Activated CD8-positive, alpha-beta T cell treated with anti-CD3 and anti-CD28 coated beads, Interleukin-2, amount 10 ng/mL, durations not matched to agents 7 days and 5 days (primary cell): ENCODE measurements at regions not wholly inside any gene's neighbourhood (a gene's known extent, or its start where the extent isn't known, plus 50 kb on each side); places are given as distances from the start of the nearest gene placed in this dataset.

ENCODE experiments used
- ATAC-seq: fragments of 150-1000 bp; cut with Tn5 transposase; one replicate; pipeline ENCODE4 v1.10.0; 2021; ENCODE audit warnings: moderate library complexity
- CTCF ChIA-PET: fragments of 350-600 bp; sonication (Branson Sonifier 250); formaldehyde crosslinking; loops from one replicate; lab custom pipeline; 2021; ENCODE audit warnings: antibody characterized with exemption; lab: Charles Lee
- POLR2A ChIA-PET: fragments of 350-600 bp; sonication (Branson Sonifier 250); formaldehyde crosslinking; loops from one replicate; lab custom pipeline; 2021; ENCODE audit warnings: antibody characterized with exemption; lab: Charles Lee
- DNase-seq: peaks from one replicate; pipeline ENCODE4 v3.0.0-alpha.2; 2020
- H3K27ac Mint-ChIP-seq: one replicate; pipeline ENCODE4 v1.8.0; 2021; ENCODE audit warnings: mild to moderate bottlenecking, mixed read lengths
- H3K27me3 Mint-ChIP-seq: one replicate; pipeline ENCODE4 v1.8.0; 2021; ENCODE audit warnings: low read depth, mixed read lengths
- H3K36me3 Mint-ChIP-seq: one replicate; pipeline ENCODE4 v1.8.0; 2021; ENCODE audit warnings: low read depth, mixed read lengths
- H3K4me1 Mint-ChIP-seq: one replicate; pipeline ENCODE4 v1.8.0; 2021; ENCODE audit warnings: low read depth, mixed read lengths
- H3K4me3 Mint-ChIP-seq: one replicate; pipeline ENCODE4 v1.8.0; 2021; ENCODE audit warnings: mild to moderate bottlenecking, mixed read lengths
- H3K9me3 Mint-ChIP-seq: one replicate; pipeline ENCODE4 v1.8.0; 2022; ENCODE audit warnings: mixed read lengths; ENCODE audit not compliant: insufficient read depth

- H3K4me3 Mint-ChIP-seq = no peak overlapping the region
These were observed 988.2 kb upstream of the CHAC2 start for GRCh38 chr2:52779446-52779845.

DNA sequence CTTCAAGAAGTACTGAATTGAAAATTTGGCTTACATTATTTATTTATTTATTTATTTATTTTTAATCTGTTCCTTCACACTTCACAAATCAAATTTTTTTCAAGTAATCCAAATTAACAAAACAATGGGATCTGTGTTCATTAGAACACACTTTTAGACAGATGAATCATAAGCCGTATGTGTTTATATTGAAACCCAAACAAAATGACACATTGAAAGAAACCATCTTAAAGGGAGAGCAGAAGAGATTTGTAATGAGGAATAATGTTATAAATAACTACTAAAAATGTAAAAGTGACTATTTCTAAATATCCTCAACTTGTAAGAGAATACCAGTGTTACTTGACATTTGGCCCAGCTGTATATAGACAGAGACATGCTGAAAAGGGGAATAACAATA lies 991.0 kb upstream of the CHAC2 start:
- H3K4me3 Mint-ChIP-seq = no peak overlapping the region
- no peak overlapping the region for H3K27ac Mint-ChIP-seq
- ATAC-seq (no peak), DNase-seq (no peak)
- H3K4me1 Mint-ChIP-seq = no peaks in the 10 kb centered on the region
- no peaks in the 10 kb centered on the region for H3K9me3 Mint-ChIP-seq
- CTCF ChIA-PET = no interaction called here
- POLR2A ChIA-PET = no interaction called here
- no peaks in the 10 kb centered on the region for H3K27me3 Mint-ChIP-seq
- no peaks in the 10 kb centered on the region for H3K36me3 Mint-ChIP-seq

More at GRCh38 chr2:52779446-52779845, 988.2 kb upstream of the CHAC2 start:
- Mint-ChIP-seq H3K27ac (no peak overlapping the region), H3K9me3 (no peaks in the 10 kb centered on the region), H3K4me1 (no peaks in the 10 kb centered on the region), H3K27me3 (no peaks in the 10 kb centered on the region), H3K36me3 (no peaks in the 10 kb centered on the region)
- DNase-seq = no peak
- ChIA-PET CTCF (no interaction called here), POLR2A (no interaction called here)
- no peak for ATAC-seq

DNA sequence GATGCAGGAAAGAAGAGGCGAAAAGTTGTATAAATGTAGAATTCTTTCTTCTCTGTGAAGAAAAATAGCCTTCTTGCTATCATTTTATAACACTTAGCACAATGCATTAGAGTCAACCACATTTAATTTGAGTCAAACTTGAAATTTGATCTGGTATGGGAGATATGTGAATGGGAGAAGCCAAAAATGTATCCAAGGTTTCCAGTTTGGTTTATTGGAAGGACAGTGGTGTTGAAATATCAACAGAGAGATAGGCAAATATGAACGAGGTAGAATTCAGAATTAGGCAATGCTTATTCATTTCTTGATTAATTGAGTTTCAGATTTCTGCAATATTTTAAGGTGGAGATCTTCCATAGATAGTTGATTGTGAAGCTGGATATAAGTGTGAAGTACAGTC lies 991.9 kb upstream of the CHAC2 start:
- POLR2A ChIA-PET = no interaction called here
- Mint-ChIP-seq H3K27ac (no peak overlapping the region), H3K4me3 (no peak overlapping the region), H3K4me1 (no peaks in the 10 kb centered on the region), H3K36me3 (no peaks in the 10 kb centered on the region), H3K27me3 (no peaks in the 10 kb centered on the region), H3K9me3 (peaks cover 2% of the 10 kb centered on the region)
- DNase-seq (no peak), ATAC-seq (no peak)
- CTCF ChIA-PET = no interaction called here

DNA sequence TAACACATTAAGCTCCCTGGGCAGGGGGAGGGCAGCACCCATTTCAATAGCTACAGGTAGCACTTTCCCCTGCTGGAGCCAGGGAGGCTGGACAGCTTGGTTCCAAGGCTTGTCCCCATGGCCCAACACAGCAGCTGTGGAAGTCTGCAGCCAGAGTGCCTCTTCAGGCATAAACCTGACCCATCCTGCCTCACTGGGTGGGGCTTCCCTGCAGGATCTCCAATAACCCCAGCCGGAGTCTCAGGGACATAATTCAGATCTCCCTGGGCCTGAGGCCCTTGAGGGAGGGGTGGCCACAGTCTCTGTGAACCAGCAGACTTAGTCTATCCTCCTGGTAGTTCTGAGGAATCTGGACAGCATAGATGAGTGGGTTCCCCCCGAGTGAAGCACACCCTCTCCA lies 1001.9 kb upstream of the CHAC2 start:
- no peaks in the 10 kb centered on the region for H3K27me3 Mint-ChIP-seq
- peaks cover 12% of the 10 kb centered on the region for H3K9me3 Mint-ChIP-seq
- no peak overlapping the region for H3K27ac Mint-ChIP-seq
- POLR2A ChIA-PET = no interaction called here
- no peak for DNase-seq
- no peaks in the 10 kb centered on the region for H3K4me1 Mint-ChIP-seq
- CTCF ChIA-PET = no interaction called here
- H3K4me3 Mint-ChIP-seq = no peak overlapping the region
- H3K36me3 Mint-ChIP-seq = no peaks in the 10 kb centered on the region
- no peak for ATAC-seq

GRCh38 chr2:52749764-52750163 lies 1017.8 kb upstream of the CHAC2 start:
- Mint-ChIP-seq H3K36me3 (no peaks in the 10 kb centered on the region), H3K9me3 (peaks cover 7% of the 10 kb centered on the region), H3K4me3 (no peak overlapping the region), H3K27me3 (no peaks in the 10 kb centered on the region), H3K4me1 (no peaks in the 10 kb centered on the region), H3K27ac (no peak overlapping the region)
- DNase-seq (no peak), ATAC-seq (no peak)
- ChIA-PET POLR2A (no interaction called here), CTCF (no interaction called here)

- ATAC-seq = no peak
- CTCF ChIA-PET = no interaction called here
- Mint-ChIP-seq H3K9me3 (peaks cover 7% of the 10 kb centered on the region), H3K4me1 (no peaks in the 10 kb centered on the region), H3K27ac (no peak overlapping the region), H3K36me3 (no peaks in the 10 kb centered on the region), H3K4me3 (no peak overlapping the region), H3K27me3 (no peaks in the 10 kb centered on the region)
- DNase-seq = no peak
- POLR2A ChIA-PET = no interaction called here
These were observed 1022.5 kb upstream of the CHAC2 start for GRCh38 chr2:52745144-52745543.

- Mint-ChIP-seq H3K4me1 (no peaks in the 10 kb centered on the region), H3K27me3 (no peaks in the 10 kb centered on the region), H3K4me3 (no peak overlapping the region), H3K27ac (no peak overlapping the region), H3K36me3 (no peaks in the 10 kb centered on the region), H3K9me3 (peaks cover 12% of the 10 kb centered on the region)
- ChIA-PET POLR2A (no interaction called here), CTCF (no interaction called here)
- ATAC-seq (no peak), DNase-seq (no peak)
These were observed 1034.7 kb upstream of the CHAC2 start for GRCh38 chr2:52732849-52733395.

DNA sequence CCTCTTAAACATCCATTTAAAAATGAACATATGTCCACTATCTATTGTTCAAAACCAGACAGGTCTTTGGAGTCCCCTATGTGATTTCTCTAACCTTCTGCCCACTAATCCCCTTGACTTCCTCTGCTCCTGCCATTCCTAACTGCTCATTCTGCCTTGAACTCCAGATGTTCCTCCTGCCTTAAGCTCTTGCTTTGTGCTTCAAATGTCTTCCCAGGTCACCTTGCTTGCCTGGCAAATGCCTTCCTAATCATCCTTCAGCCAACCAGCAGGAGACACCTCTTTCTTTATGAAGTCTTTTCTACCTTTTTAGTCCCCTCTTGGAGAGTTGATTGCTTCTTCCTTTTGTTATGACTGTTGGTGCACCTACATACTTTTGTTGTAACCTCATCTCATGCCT lies 1043.0 kb upstream of the CHAC2 start:
- ATAC-seq (no peak), DNase-seq (no peak)
- ChIA-PET CTCF (no interaction called here), POLR2A (no interaction called here)
- no peak overlapping the region for H3K4me3 Mint-ChIP-seq
- H3K36me3 Mint-ChIP-seq = no peaks in the 10 kb centered on the region
- H3K27ac Mint-ChIP-seq = no peak overlapping the region
- no peaks in the 10 kb centered on the region for H3K4me1 Mint-ChIP-seq
- peaks cover 17% of the 10 kb centered on the region for H3K9me3 Mint-ChIP-seq
- no peaks in the 10 kb centered on the region for H3K27me3 Mint-ChIP-seq

GRCh38 chr2:52717836-52718235 lies 1049.8 kb upstream of the CHAC2 start:
- H3K27me3 Mint-ChIP-seq = no peaks in the 10 kb centered on the region
- H3K36me3 Mint-ChIP-seq = no peaks in the 10 kb centered on the region
- H3K27ac Mint-ChIP-seq = no peak overlapping the region
- ChIA-PET POLR2A (no interaction called here), CTCF (no interaction called here)
- ATAC-seq (no peak), DNase-seq (no peak)
- H3K4me3 Mint-ChIP-seq = no peak overlapping the region
- H3K9me3 Mint-ChIP-seq = peaks cover 12% of the 10 kb centered on the region
- H3K4me1 Mint-ChIP-seq = no peaks in the 10 kb centered on the region

- Mint-ChIP-seq H3K9me3 (peaks cover 16% of the 10 kb centered on the region), H3K4me3 (no peak overlapping the region), H3K27ac (no peak overlapping the region), H3K36me3 (no peaks in the 10 kb centered on the region), H3K4me1 (no peaks in the 10 kb centered on the region), H3K27me3 (no peaks in the 10 kb centered on the region)
- no peak for DNase-seq
- ATAC-seq = no peak
- ChIA-PET CTCF (no interaction called here), POLR2A (no interaction called here)
These were observed 1056.6 kb upstream of the CHAC2 start for GRCh38 chr2:52710810-52711618.

- POLR2A ChIA-PET = no interaction called here
- no peaks in the 10 kb centered on the region for H3K4me1 Mint-ChIP-seq
- H3K27ac Mint-ChIP-seq = no peak overlapping the region
- CTCF ChIA-PET = no interaction called here
- no peaks in the 10 kb centered on the region for H3K36me3 Mint-ChIP-seq
- peaks cover 24% of the 10 kb centered on the region for H3K9me3 Mint-ChIP-seq
- no peaks in the 10 kb centered on the region for H3K27me3 Mint-ChIP-seq
- ATAC-seq (no peak), DNase-seq (no peak)
- H3K4me3 Mint-ChIP-seq = no peak overlapping the region
These were observed 1063.4 kb upstream of the CHAC2 start for GRCh38 chr2:52704251-52704650.

- ChIA-PET CTCF (interaction anchor here (0.6 kb wide), 1 partner anchor 443 kb away, joined by 3 read pairs; no protein-coding TSS in a partner anchor), POLR2A (interaction anchor here (0.6 kb wide), 1 partner anchor 879 kb away, joined by 3 read pairs; no protein-coding TSS in a partner anchor)
- Mint-ChIP-seq H3K9me3 (peaks cover 24% of the 10 kb centered on the region), H3K27me3 (no peaks in the 10 kb centered on the region), H3K4me3 (no peak overlapping the region), H3K36me3 (no peaks in the 10 kb centered on the region), H3K4me1 (no peaks in the 10 kb centered on the region), H3K27ac (no peak overlapping the region)
- ATAC-seq (no peak), DNase-seq (no peak)
These were observed 1064.6 kb upstream of the CHAC2 start for GRCh38 chr2:52703004-52703403.
